ENCODE measurements at regions not wholly inside any gene's neighbourhood (a gene's known extent, or its start where the extent isn't known, plus 50 kb on each side); places are given as distances from the start of the nearest gene placed in this dataset.
"Not testable (repeated sequence)": the region's sequence is repeated elsewhere in the genome, so short reads cannot be mapped to it uniquely, and the experiment has no call there.

DNA sequence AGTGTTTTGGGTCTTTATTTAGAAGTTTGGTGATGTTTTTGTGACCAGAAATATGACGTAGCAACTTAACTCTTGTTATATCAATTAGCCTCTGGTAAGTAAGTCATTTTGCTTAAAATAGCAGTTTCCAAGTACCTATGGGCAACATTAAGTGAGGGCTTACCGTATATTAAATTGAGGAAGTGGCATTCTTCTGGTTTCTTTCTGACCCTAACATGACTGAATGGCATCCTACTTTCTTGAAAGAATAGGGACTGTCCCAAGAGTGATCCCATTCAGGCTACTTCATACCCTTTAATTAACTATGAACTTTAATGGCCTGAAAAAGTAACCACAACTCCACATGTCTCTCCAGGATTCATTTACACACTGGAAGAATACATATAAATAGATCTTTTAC lies 106.6 kb downstream of the MZT1 start:
- H3K36me3 Mint-ChIP-seq (ENCODE audit: unreplicated experiment) = no peaks in the 10 kb centered on the region
- H3K27ac Mint-ChIP-seq (ENCODE audit: unreplicated experiment) = no peak overlapping the region
- DNase-seq (ENCODE audit: extremely low spot score, unreplicated experiment) = no peak
- TF ChIP-seq, protein P1, sequence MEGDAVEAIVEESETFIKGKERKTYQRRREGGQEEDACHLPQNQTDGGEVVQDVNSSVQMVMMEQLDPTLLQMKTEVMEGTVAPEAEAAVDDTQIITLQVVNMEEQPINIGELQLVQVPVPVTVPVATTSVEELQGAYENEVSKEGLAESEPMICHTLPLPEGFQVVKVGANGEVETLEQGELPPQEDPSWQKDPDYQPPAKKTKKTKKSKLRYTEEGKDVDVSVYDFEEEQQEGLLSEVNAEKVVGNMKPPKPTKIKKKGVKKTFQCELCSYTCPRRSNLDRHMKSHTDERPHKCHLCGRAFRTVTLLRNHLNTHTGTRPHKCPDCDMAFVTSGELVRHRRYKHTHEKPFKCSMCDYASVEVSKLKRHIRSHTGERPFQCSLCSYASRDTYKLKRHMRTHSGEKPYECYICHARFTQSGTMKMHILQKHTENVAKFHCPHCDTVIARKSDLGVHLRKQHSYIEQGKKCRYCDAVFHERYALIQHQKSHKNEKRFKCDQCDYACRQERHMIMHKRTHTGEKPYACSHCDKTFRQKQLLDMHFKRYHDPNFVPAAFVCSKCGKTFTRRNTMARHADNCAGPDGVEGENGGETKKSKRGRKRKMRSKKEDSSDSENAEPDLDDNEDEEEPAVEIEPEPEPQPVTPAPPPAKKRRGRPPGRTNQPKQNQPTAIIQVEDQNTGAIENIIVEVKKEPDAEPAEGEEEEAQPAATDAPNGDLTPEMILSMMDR (IDR thresholded peaks at IDR 0.05) = no peak
- peaks cover 2% of the 10 kb centered on the region for H3K27me3 Mint-ChIP-seq (ENCODE audit: unreplicated experiment)
- H3K9me3 Mint-ChIP-seq (ENCODE audit: unreplicated experiment) = no peaks in the 10 kb centered on the region
- H3K4me3 Mint-ChIP-seq (ENCODE audit: unreplicated experiment) = no peak overlapping the region
- H3K4me1 Mint-ChIP-seq (ENCODE audit: unreplicated experiment) = no peaks in the 10 kb centered on the region

DNA sequence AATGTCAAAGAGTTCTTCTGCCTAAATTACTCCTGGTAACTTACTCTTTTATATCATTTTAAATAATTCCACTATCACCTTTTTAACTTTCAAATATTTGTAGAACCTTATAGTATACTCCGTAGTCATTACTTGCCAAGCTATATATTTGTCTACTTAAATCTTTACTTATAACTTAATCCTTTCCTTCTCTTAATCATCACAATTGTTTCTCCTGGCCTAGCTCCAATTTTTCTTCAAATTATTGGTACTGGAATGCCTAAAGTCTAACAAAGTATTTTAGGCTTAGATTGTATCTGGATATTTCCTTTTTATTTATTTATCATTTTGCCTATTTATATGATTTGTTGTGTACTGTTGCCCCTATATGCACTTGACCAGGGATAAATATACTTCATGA lies 109.5 kb downstream of the MZT1 start:
- Mint-ChIP-seq H3K36me3 (ENCODE audit: unreplicated experiment) (no peaks in the 10 kb centered on the region), H3K4me3 (ENCODE audit: unreplicated experiment) (no peak overlapping the region), H3K4me1 (ENCODE audit: unreplicated experiment) (no peaks in the 10 kb centered on the region), H3K9me3 (ENCODE audit: unreplicated experiment) (no peaks in the 10 kb centered on the region), H3K27ac (ENCODE audit: unreplicated experiment) (no peak overlapping the region), H3K27me3 (ENCODE audit: unreplicated experiment) (peaks cover 2% of the 10 kb centered on the region)
- DNase-seq (ENCODE audit: extremely low spot score, unreplicated experiment) = no peak
- TF ChIP-seq, protein P1 (IDR thresholded peaks at IDR 0.05) = no peak

DNA sequence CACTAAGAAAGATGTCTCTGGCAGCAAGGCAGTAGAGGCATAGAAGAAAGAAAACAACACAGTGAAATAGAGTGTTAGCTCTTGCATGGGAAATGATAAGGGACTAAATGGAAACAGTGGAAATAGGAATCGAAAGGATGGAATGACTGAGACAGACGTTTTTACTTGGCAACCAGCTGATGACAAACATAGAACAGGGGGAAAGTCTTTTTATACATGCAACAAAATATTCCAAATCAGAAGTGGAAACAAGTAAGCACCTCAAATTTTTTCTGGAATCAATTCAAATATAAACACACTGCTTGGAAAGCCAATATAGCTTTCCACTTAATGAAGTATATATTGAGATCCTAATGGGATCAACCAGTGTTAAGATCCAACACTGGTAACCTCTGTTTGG lies 110.2 kb downstream of the MZT1 start:
- DNase-seq (ENCODE audit: extremely low spot score, unreplicated experiment) = no peak
- no peak overlapping the region for H3K4me3 Mint-ChIP-seq (ENCODE audit: unreplicated experiment)
- no peaks in the 10 kb centered on the region for H3K4me1 Mint-ChIP-seq (ENCODE audit: unreplicated experiment)
- TF ChIP-seq, protein P1 (IDR thresholded peaks at IDR 0.05) = no peak
- H3K36me3 Mint-ChIP-seq (ENCODE audit: unreplicated experiment) = no peaks in the 10 kb centered on the region
- peaks cover 2% of the 10 kb centered on the region for H3K27me3 Mint-ChIP-seq (ENCODE audit: unreplicated experiment)
- H3K9me3 Mint-ChIP-seq (ENCODE audit: unreplicated experiment) = no peaks in the 10 kb centered on the region
- no peak overlapping the region for H3K27ac Mint-ChIP-seq (ENCODE audit: unreplicated experiment)

DNA sequence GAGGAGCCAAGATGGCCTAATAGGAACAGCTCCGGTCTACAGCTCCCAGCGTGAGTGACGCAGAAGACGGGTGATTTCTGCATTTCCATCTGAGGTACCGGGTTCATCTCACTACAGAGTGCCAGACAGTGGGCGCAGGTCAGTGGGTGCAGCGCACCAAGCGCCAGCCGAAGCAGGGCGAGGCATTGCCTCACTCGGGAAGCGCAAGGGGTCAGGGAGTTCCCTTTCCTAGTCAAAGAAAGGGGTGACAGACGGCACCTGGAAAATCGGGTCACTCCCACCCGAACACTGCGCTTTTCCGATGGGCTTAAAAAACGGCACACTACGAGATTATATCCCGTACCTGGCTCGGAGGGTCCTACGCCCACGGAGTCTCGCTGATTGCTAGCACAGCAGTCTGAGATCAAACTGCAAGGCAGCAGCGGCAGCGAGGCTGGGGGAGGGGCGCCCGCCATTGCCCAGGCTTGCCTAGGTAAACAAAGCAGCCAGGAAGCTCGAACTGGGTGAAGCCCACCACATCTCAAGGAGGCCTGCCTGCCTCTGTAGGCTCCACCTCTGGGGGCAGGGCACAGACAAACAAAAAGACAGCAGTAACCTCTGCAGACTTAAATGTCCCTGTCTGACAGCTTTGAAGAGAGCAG lies 117.1 kb downstream of the MZT1 start:
- H3K27ac Mint-ChIP-seq (ENCODE audit: unreplicated experiment); H3K36me3 Mint-ChIP-seq (ENCODE audit: unreplicated experiment); H3K4me1 Mint-ChIP-seq (ENCODE audit: unreplicated experiment); H3K9me3 Mint-ChIP-seq (ENCODE audit: unreplicated experiment); H3K4me3 Mint-ChIP-seq (ENCODE audit: unreplicated experiment); DNase-seq (ENCODE audit: extremely low spot score, unreplicated experiment); H3K27me3 Mint-ChIP-seq (ENCODE audit: unreplicated experiment): not testable (repeated sequence)

DNA sequence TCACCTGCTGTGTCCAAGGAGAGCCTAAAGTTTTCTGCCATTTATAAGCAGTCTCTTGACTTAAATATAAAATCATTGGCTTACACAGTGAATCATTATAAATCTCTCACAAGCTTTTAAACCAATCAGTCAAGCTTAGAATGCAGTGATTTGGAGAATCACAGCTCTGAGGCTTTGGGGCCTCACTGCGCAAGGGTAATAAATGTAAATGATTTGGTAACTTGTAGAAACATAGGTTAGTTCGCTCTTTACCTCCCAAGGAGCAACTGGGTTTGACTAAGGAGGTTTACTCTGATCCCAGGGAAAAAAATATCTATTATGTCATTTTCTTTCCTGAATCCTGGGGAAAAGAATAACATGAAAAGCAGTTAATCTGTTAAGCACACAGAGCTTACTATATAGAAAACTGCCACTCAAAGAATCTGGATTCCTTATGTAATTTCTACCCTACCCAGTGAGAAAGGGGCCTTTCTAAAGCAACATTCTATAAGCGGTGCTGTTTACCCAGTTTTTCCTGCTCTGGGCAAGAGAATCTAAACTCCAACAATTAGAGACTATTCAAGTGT lies 128.2 kb downstream of the MZT1 start:
- TF ChIP-seq, protein P1 (IDR thresholded peaks at IDR 0.05) = no peak
- Mint-ChIP-seq H3K27ac (ENCODE audit: unreplicated experiment) (no peak overlapping the region), H3K4me3 (ENCODE audit: unreplicated experiment) (no peak overlapping the region), H3K9me3 (ENCODE audit: unreplicated experiment) (no peaks in the 10 kb centered on the region), H3K36me3 (ENCODE audit: unreplicated experiment) (no peaks in the 10 kb centered on the region), H3K4me1 (ENCODE audit: unreplicated experiment) (no peaks in the 10 kb centered on the region), H3K27me3 (ENCODE audit: unreplicated experiment) (no peaks in the 10 kb centered on the region)
- no peak for DNase-seq (ENCODE audit: extremely low spot score, unreplicated experiment)

Measured in osteocyte (in vitro differentiated cells).